LoVo (cell line): ENCODE measurements at regions not wholly inside any gene's neighbourhood (a gene's known extent, or its start where the extent isn't known, plus 50 kb on each side); places are given as distances from the start of the nearest gene placed in this dataset.
"Not testable (repeated sequence)": the region's sequence is repeated elsewhere in the genome, so short reads cannot be mapped to it uniquely, and the experiment has no call there.

Source experiments
- DNase-seq: peaks from one replicate; pipeline ENCODE4 v3.0.0-alpha.2; 2016; ENCODE audit warnings: low spot score

GRCh38 chr1:245062741-245063305 lies 92.0 kb upstream of the KIF26B start:
- DNase-seq = no peak

- DNase-seq = not testable (repeated sequence)
Observed at GRCh38 chr1:245061808-245062207, 93.0 kb upstream of the KIF26B start.

GRCh38 chr1:245060684-245061374 lies 94.0 kb upstream of the KIF26B start:
- DNase-seq = peak; percentile 16

GRCh38 chr1:245059806-245060424 lies 94.9 kb upstream of the KIF26B start:
- DNase-seq = no peak

- no peak for DNase-seq
Observed at GRCh38 chr1:245058882-245059281, 95.9 kb upstream of the KIF26B start.

GRCh38 chr1:245058436-245058835 lies 96.3 kb upstream of the KIF26B start:
- DNase-seq = no peak

- no peak for DNase-seq
Observed at GRCh38 chr1:245056913-245057312, 97.9 kb upstream of the KIF26B start.

- not testable (repeated sequence) for DNase-seq
Observed at GRCh38 chr1:245056296-245056695, 98.5 kb upstream of the KIF26B start.

GRCh38 chr1:245055752-245056151 lies 99.0 kb upstream of the KIF26B start:
- no peak for DNase-seq

- no peak for DNase-seq
Observed at GRCh38 chr1:245054507-245055270, 100.1 kb upstream of the KIF26B start.

- DNase-seq = no peak
Observed at GRCh38 chr1:245054105-245054504, 100.7 kb upstream of the KIF26B start.

GRCh38 chr1:245052258-245052657 lies 102.5 kb upstream of the KIF26B start:
- DNase-seq = no peak

GRCh38 chr1:245051349-245052221 lies 103.2 kb upstream of the KIF26B start:
- DNase-seq = no peak

- no peak for DNase-seq
Observed at GRCh38 chr1:245046769-245047168, 108.0 kb upstream of the KIF26B start.

- no peak for DNase-seq
Observed at GRCh38 chr1:245046315-245046714, 108.5 kb upstream of the KIF26B start.

- DNase-seq = peak; percentile 54
Observed at GRCh38 chr1:245045087-245045881, 109.5 kb upstream of the KIF26B start.

- no peak for DNase-seq
Observed at GRCh38 chr1:245043611-245043940, 111.2 kb upstream of the KIF26B start.

- no peak for DNase-seq
Observed at GRCh38 chr1:245041058-245041698, 113.6 kb upstream of the KIF26B start.

GRCh38 chr1:245039196-245039595 lies 115.6 kb upstream of the KIF26B start:
- DNase-seq = no peak

- no peak for DNase-seq
Observed at GRCh38 chr1:245036102-245036501, 118.7 kb upstream of the KIF26B start.

GRCh38 chr1:245031041-245031440 lies 123.7 kb upstream of the KIF26B start:
- no peak for DNase-seq
